ELR (cell line): ENCODE measurements at regions not wholly inside any gene's neighbourhood (a gene's known extent, or its start where the extent isn't known, plus 50 kb on each side); places are given as distances from the start of the nearest gene placed in this dataset.
A peak's percentile ranks its signal among the peaks of the same experiment; 100 is the strongest.

Experiments used
- DNase-seq: peaks from one replicate; pipeline ENCODE4 v3.0.0-alpha.2; 2015; ENCODE audit warnings: low read depth

- DNase-seq, result peak; percentile 92
Observed at GRCh38 chr1:218025454-218025853, 259.6 kb upstream of the RRP15 start.

DNA sequence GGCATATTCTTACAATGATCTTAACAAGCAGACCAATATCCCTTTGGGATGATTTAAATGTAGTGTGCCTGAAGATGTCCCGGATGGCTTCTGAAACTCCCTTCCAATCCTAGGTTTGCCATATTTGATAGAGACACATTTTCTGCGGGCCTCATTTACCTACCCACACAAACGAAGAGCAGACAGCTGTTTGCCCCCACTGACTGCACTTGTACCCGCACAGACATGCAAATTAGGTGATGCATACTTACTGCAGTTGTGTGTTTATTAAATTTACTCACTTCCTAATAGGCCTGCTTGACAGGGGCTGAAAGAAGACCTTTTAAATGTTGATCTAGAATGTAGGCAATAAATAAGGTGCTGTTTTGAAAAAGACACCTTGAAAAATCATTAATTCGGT is 257.9 kb upstream of the RRP15 start:
- peak; percentile 35 for DNase-seq

GRCh38 chr1:218030846-218031245 is 254.2 kb upstream of the RRP15 start:
- DNase-seq, result no peak

DNA sequence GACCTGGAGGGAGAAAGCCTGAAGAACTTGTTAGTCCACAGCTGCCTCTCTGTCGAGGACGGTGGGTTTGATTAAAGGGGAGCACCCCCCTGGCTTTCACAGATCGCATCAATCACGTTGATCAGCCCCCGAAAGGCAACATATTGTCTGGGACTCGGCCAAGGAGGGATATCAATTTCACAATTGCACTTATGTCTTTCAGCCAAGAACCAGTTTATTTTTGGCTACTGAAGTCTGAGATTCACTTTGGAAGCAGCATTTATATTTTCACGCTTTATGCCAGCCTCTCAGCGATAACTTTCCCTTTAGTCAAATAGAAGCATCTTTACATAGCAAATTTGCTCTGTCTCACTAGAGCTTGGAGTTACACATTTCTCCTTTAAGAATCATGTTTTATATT is 253.2 kb upstream of the RRP15 start:
- no peak for DNase-seq

GRCh38 chr1:218034468-218034867 is 250.6 kb upstream of the RRP15 start:
- DNase-seq, result no peak

GRCh38 chr1:218048828-218049420 is 236.2 kb upstream of the RRP15 start:
- no peak for DNase-seq

DNA sequence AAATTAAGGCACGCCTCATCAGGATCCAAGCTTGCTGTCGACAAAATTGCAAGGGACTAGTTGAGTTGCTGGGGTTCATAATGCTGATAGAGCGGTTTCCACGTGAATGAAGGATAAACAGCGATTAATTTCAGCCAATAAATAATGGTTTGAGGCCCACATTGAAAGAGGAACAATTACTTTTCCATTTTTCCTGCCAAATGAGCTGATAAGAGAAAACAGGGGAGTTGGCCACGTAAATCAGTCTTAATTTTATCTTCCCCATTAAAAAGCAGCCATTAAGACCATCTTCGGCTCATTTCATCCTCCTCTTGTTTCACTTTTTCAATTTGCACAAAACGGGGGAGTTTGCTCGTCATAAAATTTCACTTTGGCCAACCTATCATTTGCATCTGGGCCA is 235.5 kb upstream of the RRP15 start:
- DNase-seq, result no peak

GRCh38 chr1:218058730-218059129 is 226.4 kb upstream of the RRP15 start:
- no peak for DNase-seq

DNA sequence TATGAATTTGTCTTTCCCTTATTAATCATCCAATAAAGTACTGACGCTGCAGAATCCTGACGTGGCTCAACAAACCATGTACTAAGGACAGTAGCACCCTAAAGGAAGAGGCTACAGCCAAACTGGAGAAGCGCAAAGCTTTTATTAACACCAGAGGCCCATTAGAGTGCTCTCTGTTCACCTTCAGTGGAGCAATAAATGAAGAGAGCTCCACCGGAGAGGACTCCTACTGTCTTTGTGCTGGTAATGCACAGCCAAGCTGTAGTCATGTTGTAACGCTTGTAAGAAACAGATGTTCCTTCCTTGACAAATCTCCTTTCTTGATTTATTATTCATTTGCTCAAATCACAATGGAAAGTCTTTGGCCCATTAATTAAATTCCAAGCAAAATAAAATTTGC is 220.7 kb upstream of the RRP15 start:
- no peak for DNase-seq

- no peak for DNase-seq
Observed at GRCh38 chr1:218066332-218066731, 218.8 kb upstream of the RRP15 start.

DNA sequence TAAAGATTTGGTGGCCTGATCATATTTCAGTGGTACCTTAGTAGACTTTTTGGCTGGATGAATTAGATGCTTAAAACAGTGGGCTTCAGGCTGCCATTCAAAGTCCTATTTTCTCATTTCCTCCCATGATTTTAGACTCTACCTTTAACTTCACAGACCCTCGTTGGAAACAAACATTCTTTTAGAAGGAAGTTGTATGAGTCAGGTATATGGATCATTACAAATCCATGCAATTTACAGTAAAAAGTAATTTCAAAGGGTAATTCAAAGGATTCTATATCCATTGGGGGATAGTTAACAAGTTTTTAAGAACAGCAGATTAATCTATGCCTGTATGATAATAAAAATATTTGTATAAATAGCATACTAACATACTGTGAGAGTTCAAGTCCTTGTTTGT is 216.9 kb upstream of the RRP15 start:
- DNase-seq, result no peak

DNA sequence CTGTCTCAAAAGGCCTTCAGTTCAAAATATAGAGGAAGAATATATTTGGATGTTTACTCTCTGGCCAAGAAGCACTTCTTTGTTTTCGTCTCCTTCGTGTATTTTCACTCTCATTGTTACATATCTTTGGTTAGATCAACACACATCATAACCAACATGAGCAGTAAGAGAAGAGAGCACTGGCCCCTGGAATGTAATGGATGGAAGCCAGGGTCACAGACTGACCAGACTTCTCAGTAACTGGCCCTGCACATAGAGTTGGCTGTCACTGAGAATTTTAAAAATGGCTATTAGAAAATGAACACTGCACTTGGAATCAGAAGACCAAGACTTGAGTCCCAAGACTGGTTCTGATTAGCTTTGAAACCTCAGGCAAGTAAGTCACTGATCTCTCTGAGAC is 215.9 kb upstream of the RRP15 start:
- no peak for DNase-seq

- no peak for DNase-seq
Observed at GRCh38 chr1:218073062-218073461, 212.0 kb upstream of the RRP15 start.

- no peak for DNase-seq
Observed at GRCh38 chr1:218078916-218079315, 206.2 kb upstream of the RRP15 start.

DNA sequence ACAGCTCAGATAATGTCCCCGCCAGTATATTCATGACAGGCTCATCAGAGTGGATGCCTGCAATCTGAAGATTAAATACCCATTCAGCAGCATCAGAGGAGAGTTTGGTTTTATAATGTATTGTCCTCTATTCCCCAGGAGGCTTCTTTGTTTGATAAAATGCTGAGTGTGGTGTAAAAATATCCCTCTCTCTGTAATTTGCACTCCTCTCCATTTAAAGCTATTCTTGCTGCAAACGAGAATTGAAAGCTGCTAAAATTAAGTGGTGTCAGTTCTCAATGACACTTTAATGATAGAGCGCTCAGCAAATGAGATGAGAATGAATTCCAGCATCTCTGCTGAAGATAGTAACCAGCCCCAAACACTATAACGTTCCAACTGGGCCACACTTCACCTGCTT is 205.7 kb upstream of the RRP15 start:
- DNase-seq, result no peak

DNA sequence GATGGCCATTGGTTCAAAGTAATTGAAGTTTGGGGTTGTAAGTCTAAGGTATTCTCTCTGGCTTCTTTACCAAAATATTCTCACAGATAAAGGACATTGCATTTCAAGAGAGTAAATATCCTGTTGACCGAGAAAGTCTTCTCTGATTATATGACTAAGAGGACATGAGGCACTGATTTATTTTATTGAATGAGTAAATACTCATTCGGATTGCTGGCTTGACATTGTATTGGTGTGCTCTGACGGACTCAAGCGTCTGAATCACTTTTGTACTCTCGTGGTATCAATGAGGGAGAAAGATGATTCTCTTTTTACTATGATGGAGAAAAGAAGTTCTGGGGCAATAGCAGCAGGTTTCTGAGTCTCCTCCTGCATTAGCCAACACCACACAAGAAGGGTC is 205.3 kb upstream of the RRP15 start:
- no peak for DNase-seq

DNA sequence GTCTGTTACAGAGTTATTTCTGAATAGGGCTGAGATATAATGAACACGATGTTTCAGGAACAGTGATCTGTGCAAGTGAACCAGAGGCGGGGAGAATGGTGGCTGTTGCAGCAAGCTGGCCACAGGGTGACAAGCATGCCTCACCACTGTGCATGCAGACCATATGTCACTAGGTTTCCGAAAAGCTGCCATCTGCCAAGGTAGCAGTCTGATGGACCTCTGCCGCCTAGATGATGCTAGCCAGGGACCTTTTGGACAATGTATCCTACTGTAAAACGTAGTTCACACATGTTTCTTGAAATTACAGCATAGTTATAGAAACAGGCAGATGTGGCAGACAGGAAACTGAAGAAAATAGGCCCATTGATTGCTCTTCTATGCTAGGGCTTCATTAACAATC is 204.2 kb upstream of the RRP15 start:
- no peak for DNase-seq

DNA sequence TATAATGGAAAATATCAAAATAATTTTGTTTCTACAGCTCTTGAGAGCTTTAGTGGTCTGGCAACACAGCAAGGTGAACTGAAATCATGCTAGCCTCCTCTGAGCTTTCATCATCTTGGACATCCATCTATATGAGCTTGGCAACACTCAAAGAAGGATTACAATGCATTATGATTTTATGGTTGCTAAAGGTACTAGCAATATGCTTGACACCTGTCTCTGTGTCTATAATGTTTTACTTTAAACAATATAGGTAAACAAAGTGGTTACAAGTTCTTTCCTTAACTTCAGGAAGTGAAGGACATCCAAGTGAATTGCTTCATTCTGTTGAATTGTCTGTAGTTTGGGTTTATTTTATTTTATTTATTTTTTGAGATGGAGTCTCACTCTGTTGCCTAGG is 203.7 kb upstream of the RRP15 start:
- no peak for DNase-seq

DNA sequence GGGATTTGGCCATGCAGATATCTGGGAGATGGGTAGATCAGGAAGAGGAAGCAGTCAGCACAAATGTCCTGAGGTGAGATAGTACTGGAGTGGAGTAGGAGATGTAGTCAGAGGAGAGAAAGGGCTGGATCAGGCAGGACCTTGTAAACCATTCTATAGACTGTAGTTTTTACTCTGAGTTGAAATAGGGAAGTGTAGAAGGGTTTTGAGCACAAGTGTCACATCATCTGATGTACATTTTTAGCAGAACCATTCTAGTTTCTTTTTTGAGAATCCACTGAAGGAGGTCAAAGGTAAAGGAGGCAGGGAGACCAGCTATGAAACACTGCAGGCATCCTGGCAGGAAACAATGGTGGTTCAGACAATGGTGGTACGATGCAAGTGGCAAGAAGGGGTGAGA is 194.6 kb upstream of the RRP15 start:
- DNase-seq, result no peak

- no peak for DNase-seq
Observed at GRCh38 chr1:218101409-218101808, 183.7 kb upstream of the RRP15 start.

DNA sequence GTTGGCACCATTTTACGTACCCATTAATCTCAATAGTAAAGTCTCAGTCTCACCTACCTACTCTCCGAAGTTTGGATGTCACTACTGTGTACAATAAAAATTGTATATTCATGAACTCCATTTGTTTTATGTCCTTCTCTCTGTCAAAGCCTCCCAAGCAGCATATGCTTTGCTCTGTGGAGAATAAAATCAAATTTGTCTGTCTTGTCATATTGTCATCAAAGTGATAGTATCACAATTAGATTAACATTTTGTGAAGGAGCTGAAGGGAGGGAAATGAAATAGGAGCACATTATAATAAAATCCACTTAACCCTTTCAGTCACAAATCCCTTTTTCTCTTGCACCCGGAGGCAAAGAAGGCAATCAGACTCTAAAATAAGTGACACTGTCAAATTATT is 177.1 kb upstream of the RRP15 start:
- DNase-seq, result no peak

- no peak for DNase-seq
Observed at GRCh38 chr1:218112862-218113261, 172.2 kb upstream of the RRP15 start.

GRCh38 chr1:218123968-218124367 is 161.1 kb upstream of the RRP15 start:
- DNase-seq, result no peak

- no peak for DNase-seq
Observed at GRCh38 chr1:218135371-218135770, 149.7 kb upstream of the RRP15 start.

DNA sequence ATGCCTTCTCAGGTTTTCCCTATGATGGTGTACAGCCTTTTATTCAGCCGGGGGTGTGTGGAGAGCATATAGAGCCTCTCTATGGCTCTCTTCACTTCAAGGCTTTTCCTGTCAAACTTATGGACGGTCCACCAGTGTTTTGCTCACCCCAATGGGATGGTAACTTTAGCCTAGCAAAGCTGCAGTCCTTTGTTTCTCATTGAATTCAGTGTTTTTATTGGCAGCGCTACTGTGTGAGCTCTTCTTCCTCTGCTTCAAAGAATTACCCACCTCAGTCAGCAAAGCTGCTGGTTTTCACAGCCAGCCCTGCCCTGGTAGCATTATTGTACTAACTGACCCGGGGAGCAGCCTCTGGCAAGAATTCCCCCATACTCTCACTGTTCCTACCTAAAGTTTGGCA is 145.3 kb upstream of the RRP15 start:
- no peak for DNase-seq
